HG03280 (cell line): ENCODE measurements at regions not wholly inside any gene's neighbourhood (a gene's known extent, or its start where the extent isn't known, plus 50 kb on each side); places are given as distances from the start of the nearest gene placed in this dataset.
"Not testable (repeated sequence)": the region's sequence is repeated elsewhere in the genome, so short reads cannot be mapped to it uniquely, and the experiment has no call there.

ENCODE experiments used
- ATAC-seq: cut with Tn5 transposase; IDR thresholded peaks from one replicate; pipeline ENCODE4 v1.9.1; 2021; ENCODE audit warnings: mild to moderate bottlenecking, moderate library complexity; ENCODE audit not compliant: unreplicated experiment

GRCh38 chr4:152073351-152074087, 312.7 kb upstream of the GATB start:
- ATAC-seq: no peak

GRCh38 chr4:152072906-152073305, 312.1 kb upstream of the GATB start:
- no peak for ATAC-seq

DNA sequence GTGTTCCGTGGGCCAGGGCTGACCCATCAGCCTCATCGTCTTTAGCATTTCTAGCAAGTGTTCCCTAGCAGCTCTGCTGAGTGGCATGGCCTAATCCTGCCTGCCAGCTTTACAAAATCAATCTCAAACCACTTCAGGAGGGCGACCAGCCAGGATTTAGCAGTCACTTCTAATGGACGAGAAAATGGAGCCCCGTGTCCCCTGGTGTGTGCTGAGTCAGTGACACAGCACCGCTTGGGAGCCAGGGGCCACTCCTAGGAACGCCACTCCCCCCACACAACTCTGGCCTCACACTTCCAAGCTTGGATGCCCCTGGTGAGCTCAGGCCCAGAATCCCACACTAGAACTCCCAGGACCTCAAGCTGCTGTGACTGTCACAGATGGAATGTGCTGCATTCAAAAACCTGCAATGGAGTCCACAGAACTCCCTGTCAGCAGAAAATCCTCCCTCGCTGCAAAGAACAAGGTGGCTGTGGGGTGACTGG, 311.2 kb upstream of the GATB start:
- no peak for ATAC-seq

DNA sequence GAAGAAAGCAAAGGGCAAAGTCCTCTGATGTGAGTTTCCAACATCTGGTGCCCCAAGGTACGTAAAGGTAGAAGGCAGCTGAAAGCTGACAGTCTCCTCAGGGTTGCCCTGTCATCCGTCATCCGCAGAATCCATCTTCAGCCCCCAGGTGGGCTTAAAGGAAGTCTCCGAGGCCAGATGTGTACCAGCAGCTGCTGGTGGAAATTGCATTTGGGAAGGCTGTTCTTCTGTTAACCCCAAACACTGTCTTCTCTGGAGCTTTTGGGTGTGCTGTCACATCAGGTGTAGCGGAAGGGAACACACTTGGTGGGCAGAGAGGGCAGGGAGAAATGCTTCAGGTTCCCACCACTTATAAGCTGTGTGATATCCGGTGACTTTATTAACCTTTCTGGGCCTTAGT, 310.0 kb upstream of the GATB start:
- ATAC-seq: no peak

DNA sequence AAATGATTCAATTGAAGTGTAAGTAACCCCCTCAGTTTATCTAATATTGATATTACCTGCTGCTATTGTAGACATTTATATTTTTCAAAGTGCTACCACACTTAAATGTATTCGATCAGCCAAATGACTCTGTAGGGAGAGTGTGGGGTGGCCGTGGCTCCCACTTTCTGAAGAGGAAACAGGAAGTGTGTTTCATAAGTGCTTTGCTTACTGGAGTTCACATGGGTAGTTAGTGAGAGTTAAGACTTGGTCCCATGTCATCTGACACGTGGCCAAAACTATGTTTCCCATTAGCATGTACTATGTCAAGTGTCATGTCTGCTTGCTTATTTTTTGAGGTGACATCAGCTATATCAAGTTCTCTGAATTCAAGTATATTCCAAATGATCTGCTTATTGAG, 308.1 kb upstream of the GATB start:
- no peak for ATAC-seq

DNA sequence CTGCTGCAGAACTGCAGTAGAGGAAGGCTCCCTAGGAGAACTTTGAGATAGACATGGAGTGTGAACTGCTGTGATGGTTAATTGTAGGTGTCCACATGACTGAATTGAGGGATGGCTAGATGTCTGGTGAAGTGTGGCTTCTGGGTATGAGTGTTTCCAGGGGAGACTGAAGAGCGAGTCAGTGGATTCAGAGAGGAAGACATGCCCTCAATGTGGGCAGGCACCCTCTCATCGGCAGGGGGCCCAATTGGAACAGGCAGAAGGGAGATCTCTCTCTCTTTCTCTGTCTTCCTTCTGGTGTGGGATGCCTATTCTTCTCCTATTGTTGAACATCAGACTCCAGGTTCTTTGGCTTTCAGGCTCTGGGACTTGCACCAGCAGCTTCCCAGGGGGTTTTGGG, 304.7 kb upstream of the GATB start:
- ATAC-seq: no peak

DNA sequence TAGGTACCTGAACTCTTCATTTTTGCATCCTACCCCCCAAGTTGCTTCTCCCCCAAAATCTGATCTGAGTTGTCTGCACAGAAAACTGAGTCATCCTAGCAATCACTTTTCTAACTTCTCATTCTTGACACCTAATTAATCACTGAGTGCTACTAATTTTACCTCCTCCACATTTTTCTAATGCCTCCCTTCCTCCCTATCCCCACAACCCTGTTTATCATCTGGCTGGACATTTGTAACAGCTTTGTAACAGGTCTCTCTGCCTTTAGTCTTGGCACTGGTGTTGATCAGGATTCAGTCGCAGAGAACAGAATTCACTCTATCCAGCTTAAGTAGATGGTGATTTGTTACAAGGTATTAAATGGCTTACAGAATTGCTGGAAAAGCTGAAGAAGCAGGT, 303.9 kb upstream of the GATB start:
- ATAC-seq: no peak

- ATAC-seq: no peak
These were observed 303.5 kb upstream of the GATB start for GRCh38 chr4:152064282-152064681.

DNA sequence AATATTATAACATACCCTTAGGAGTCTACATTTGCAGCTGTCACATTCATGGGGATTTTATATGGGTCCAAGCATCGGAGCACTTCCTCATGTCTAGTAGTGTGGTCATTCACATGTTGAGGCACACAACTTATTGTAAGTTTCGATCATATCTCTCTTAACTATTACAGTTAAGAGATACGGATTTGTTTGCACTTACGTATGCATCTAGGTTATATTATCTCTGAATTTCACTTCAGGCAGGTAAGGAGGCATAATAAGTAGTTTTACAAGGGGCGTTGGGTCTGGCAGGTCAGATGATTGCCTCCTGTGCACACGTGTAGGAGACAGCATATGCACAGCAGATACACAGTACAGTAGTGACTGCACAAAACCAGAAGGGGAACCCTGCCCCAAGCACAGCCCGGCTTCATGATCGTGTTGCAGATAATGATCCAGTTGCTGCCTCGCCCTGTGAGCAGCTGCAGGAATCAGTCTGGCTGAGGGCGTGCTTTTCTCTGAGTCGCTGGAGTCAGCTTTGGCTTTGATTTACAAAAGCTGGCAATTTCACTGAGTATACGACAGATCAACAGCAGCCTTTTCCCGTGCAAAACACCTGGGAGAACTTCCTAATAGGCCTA, 302.9 kb upstream of the GATB start:
- ATAC-seq: no peak

GRCh38 chr4:152062936-152063620, 302.3 kb upstream of the GATB start:
- ATAC-seq: no peak

GRCh38 chr4:152054731-152055130, 293.9 kb upstream of the GATB start:
- no peak for ATAC-seq

GRCh38 chr4:152052451-152053057, 291.7 kb upstream of the GATB start:
- ATAC-seq: no peak

GRCh38 chr4:152051332-152051731, 290.5 kb upstream of the GATB start:
- ATAC-seq: not testable (repeated sequence)

GRCh38 chr4:152050106-152050505, 289.3 kb upstream of the GATB start:
- ATAC-seq: no peak

DNA sequence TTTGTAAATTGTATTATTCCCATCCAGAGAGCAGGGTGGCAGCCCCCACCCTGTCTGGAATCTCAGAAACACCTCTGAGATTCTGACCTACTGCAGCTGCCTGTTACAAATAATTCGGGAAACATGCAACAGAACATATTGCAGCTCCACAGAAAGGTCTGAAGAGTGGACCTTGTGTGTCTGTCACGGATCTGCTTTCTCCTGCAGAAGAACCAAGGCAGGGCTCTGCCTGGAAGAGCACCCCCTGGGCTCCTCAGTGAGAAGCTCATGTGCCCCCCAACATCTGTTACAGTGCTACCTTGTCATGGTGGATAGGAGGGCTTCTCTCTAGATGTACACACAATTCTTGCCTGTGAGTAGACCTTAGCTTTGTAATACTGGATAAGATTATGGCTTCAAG, 286.6 kb upstream of the GATB start:
- no peak for ATAC-seq

GRCh38 chr4:152045807-152046571, 285.2 kb upstream of the GATB start:
- ATAC-seq: no peak

DNA sequence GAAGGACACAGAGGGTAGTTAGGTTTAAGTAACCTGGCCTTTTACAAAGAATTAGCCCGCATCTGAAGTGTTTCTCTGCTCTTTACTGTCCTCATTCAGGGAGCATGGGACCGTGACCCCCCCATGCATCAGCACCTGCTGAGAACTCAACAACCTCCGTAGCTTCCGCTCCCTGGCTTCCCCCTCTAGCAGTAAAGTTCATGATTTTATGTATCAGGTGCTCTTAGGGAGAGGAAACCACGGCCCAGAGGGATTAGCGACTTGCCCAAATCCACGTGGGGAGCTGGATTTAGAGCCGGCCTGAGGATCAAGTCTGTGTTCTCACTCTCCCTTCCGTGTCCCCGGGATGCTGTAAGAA, 284.6 kb upstream of the GATB start:
- no peak for ATAC-seq

- ATAC-seq: no peak
These were observed 283.7 kb upstream of the GATB start for GRCh38 chr4:152044331-152045036.

- ATAC-seq: no peak
These were observed 280.5 kb upstream of the GATB start for GRCh38 chr4:152041295-152041694.

- ATAC-seq: no peak
These were observed 278.9 kb upstream of the GATB start for GRCh38 chr4:152039691-152040090.
